ENCODE measurements at regions not wholly inside any gene's neighbourhood (a gene's known extent, or its start where the extent isn't known, plus 50 kb on each side); places are given as distances from the start of the nearest gene placed in this dataset.

DNA sequence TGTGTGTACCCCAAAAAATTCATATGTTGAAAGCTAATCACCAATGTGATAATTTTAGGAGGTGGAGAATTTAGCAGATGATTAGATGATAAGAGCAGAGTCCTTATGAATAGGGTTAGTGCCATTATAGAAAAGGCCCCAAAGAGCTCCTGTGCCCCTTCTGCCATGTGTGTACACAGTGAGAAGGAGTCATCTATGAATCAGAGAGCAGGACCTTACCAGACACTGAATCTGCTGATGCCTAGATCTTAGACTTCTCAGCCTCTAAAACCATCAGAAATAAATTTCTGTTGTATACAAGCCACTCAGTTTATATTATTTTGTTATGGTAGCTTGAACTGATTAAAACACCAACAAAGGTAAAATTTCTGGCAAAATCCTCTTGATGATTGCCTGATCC lies 560.0 kb upstream of the CDH2 start:
- TF ChIP-seq, protein P1, sequence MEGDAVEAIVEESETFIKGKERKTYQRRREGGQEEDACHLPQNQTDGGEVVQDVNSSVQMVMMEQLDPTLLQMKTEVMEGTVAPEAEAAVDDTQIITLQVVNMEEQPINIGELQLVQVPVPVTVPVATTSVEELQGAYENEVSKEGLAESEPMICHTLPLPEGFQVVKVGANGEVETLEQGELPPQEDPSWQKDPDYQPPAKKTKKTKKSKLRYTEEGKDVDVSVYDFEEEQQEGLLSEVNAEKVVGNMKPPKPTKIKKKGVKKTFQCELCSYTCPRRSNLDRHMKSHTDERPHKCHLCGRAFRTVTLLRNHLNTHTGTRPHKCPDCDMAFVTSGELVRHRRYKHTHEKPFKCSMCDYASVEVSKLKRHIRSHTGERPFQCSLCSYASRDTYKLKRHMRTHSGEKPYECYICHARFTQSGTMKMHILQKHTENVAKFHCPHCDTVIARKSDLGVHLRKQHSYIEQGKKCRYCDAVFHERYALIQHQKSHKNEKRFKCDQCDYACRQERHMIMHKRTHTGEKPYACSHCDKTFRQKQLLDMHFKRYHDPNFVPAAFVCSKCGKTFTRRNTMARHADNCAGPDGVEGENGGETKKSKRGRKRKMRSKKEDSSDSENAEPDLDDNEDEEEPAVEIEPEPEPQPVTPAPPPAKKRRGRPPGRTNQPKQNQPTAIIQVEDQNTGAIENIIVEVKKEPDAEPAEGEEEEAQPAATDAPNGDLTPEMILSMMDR (IDR thresholded peaks at IDR 0.05) = no peak
- TF ChIP-seq EZH2 (IDR thresholded peaks at IDR 0.05) = no peak
